ENCODE measurements at regions not wholly inside any gene's neighbourhood (a gene's known extent, or its start where the extent isn't known, plus 50 kb on each side); places are given as distances from the start of the nearest gene placed in this dataset.
A peak's percentile ranks its signal among the peaks of the same experiment; 100 is the strongest.

DNA sequence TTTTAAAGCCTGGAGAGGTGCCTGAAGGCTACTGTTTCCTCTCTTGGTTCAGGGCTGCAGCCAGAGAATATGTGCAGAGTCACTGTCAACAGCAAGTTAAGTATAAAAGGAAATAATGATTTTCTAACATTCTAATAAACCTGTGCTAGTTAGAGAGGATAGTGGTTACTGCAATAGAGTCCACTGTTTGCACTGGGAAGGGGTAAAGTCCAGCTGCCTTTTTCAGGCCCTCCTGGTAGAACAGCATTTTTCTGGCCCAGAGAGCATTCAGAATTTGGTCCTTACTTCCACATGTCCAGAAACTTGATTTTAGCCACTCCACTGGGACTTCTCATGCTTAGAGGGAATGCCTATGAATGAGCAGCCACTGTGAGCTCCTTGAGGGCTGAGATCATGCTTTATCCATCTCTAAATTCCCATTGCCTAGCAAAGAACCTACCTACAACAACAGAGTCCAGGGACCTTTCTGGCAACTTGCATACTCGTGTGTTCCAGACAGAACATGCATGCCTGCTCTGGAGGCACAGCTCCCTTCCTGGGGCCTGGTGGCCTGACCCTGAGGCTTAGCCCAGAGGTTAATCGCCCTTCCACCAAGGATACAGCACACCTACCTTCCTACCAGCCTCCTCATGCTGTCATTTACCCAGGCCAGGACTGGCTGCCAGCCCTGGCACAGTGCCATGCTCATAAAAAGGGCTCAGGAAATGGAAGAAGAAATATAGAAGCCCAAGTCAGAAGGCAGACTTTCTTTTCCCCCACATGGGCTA is 50.3 kb upstream of the ATP13A3 start:
- DNase-seq (ENCODE audit: low spot score, unreplicated experiment) = no peak
- Mint-ChIP-seq H3K27me3 (no peaks in the 10 kb centered on the region), H3K9me3 (ENCODE audit: low read depth) (peaks cover 20% of the 10 kb centered on the region), H3K4me3 (ENCODE audit: low read depth) (peak overlapping the region; percentile 9), H3K36me3 (ENCODE audit: insufficient read depth) (peaks cover 1% of the 10 kb centered on the region), H3K4me1 (ENCODE audit: low read depth) (peaks cover 25% of the 10 kb centered on the region), H3K27ac (peak overlapping the region; percentile 97)
- TF ChIP-seq, protein P1, sequence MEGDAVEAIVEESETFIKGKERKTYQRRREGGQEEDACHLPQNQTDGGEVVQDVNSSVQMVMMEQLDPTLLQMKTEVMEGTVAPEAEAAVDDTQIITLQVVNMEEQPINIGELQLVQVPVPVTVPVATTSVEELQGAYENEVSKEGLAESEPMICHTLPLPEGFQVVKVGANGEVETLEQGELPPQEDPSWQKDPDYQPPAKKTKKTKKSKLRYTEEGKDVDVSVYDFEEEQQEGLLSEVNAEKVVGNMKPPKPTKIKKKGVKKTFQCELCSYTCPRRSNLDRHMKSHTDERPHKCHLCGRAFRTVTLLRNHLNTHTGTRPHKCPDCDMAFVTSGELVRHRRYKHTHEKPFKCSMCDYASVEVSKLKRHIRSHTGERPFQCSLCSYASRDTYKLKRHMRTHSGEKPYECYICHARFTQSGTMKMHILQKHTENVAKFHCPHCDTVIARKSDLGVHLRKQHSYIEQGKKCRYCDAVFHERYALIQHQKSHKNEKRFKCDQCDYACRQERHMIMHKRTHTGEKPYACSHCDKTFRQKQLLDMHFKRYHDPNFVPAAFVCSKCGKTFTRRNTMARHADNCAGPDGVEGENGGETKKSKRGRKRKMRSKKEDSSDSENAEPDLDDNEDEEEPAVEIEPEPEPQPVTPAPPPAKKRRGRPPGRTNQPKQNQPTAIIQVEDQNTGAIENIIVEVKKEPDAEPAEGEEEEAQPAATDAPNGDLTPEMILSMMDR (IDR thresholded peaks at IDR 0.05; ENCODE audit: unreplicated experiment) = no peak

Measured in progenitor cell of endocrine pancreas (in vitro differentiated cells).